ENCODE measurements at regions not wholly inside any gene's neighbourhood (a gene's known extent, or its start where the extent isn't known, plus 50 kb on each side); places are given as distances from the start of the nearest gene placed in this dataset.

GRCh38 chr4:22978656-22979055 is 285.9 kb downstream of the GBA3 start:
- no peak for ATAC-seq
- Mint-ChIP-seq H3K4me1 (ENCODE audit: low read depth in 2 of 2) (no peaks in the 10 kb centered on the region), H3K4me3 (no peak overlapping the region), H3K9me3 (peaks cover 14% of the 10 kb centered on the region), H3K36me3 (no peaks in the 10 kb centered on the region), H3K27me3 (no peaks in the 10 kb centered on the region), H3K27ac (no peak overlapping the region)
- DNase-seq (ENCODE audit: low spot score), result no peak

GRCh38 chr4:22970665-22971064 is 277.9 kb downstream of the GBA3 start:
- Mint-ChIP-seq H3K27me3 (no peaks in the 10 kb centered on the region), H3K27ac (no peak overlapping the region), H3K36me3 (no peaks in the 10 kb centered on the region), H3K9me3 (peaks cover 12% of the 10 kb centered on the region), H3K4me1 (ENCODE audit: low read depth in 2 of 2) (no peaks in the 10 kb centered on the region), H3K4me3 (no peak overlapping the region)
- ATAC-seq (no peak), DNase-seq (ENCODE audit: low spot score) (no peak)

DNA sequence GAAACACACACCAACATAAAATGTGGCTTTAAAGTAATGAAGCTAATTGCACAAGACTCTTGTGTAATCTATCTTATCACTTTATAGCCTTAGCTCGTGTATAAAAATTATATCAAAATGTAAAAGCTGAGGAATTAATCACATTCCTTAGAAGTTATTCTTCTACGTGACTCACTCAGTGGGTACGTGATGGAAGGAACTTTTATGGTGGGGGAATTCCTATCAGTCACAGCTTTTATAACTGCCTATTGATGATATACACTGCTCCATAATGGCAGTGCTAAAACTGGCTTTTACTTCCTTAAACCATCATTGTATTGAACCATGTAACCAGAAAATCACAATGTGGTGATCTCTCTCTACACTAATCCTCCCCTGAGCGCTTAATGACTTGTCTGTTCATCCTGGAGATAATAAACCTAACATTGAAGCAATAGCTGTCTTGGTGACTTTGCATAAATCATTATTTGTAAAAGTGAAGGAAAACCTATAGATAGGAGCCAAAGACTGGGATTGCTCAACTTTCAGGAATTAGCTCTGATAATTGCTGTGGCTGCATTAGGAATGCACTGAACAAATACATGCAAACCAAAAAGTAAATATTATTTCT is 276.7 kb downstream of the GBA3 start:
- H3K27ac Mint-ChIP-seq, result no peak overlapping the region
- no peaks in the 10 kb centered on the region for H3K36me3 Mint-ChIP-seq
- H3K9me3 Mint-ChIP-seq, result peaks cover 12% of the 10 kb centered on the region
- ATAC-seq (no peak), DNase-seq (ENCODE audit: low spot score) (no peak)
- H3K27me3 Mint-ChIP-seq, result no peaks in the 10 kb centered on the region
- H3K4me3 Mint-ChIP-seq, result no peak overlapping the region
- H3K4me1 Mint-ChIP-seq (ENCODE audit: low read depth in 2 of 2), result no peaks in the 10 kb centered on the region

DNA sequence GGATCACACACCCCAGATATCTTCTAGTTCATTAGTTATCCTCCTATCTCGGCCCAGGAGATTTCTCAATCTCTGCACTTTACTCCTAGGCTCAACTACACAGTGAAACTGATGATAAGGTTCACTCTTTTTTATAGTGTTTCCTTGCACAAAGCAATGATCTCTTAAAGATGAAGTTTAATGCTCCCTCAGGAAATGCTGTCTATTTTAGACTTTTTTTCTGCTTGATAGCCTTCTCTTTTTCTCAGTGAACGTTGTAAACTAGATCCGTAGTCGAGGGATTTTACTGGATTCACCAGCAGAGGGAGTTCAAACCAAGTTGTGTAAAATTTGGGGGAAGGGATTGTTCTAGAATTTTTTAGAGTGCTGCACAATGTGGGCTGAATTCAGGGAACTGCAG is 269.6 kb downstream of the GBA3 start:
- Mint-ChIP-seq H3K4me3 (no peak overlapping the region), H3K36me3 (no peaks in the 10 kb centered on the region), H3K4me1 (ENCODE audit: low read depth in 2 of 2) (no peaks in the 10 kb centered on the region), H3K9me3 (peaks cover 15% of the 10 kb centered on the region), H3K27ac (no peak overlapping the region), H3K27me3 (no peaks in the 10 kb centered on the region)
- no peak for ATAC-seq
- DNase-seq (ENCODE audit: low spot score), result no peak

GRCh38 chr4:22959483-22959882 is 266.7 kb downstream of the GBA3 start:
- no peak for DNase-seq (ENCODE audit: low spot score)
- H3K9me3 Mint-ChIP-seq, result peaks cover 15% of the 10 kb centered on the region
- no peaks in the 10 kb centered on the region for H3K27me3 Mint-ChIP-seq
- no peaks in the 10 kb centered on the region for H3K36me3 Mint-ChIP-seq
- H3K4me1 Mint-ChIP-seq (ENCODE audit: low read depth in 2 of 2), result no peaks in the 10 kb centered on the region
- H3K27ac Mint-ChIP-seq, result no peak overlapping the region
- no peak for ATAC-seq
- H3K4me3 Mint-ChIP-seq, result no peak overlapping the region

- Mint-ChIP-seq H3K27me3 (no peaks in the 10 kb centered on the region), H3K9me3 (peaks cover 11% of the 10 kb centered on the region), H3K4me3 (no peak overlapping the region), H3K4me1 (ENCODE audit: low read depth in 2 of 2) (no peaks in the 10 kb centered on the region), H3K27ac (no peak overlapping the region), H3K36me3 (no peaks in the 10 kb centered on the region)
- DNase-seq (ENCODE audit: low spot score) (no peak), ATAC-seq (no peak)
Observed at GRCh38 chr4:22957774-22958309, 265.1 kb downstream of the GBA3 start.

- no peak overlapping the region for H3K27ac Mint-ChIP-seq
- DNase-seq (ENCODE audit: low spot score) (no peak), ATAC-seq (no peak)
- H3K36me3 Mint-ChIP-seq, result no peaks in the 10 kb centered on the region
- no peaks in the 10 kb centered on the region for H3K4me1 Mint-ChIP-seq (ENCODE audit: low read depth in 2 of 2)
- H3K9me3 Mint-ChIP-seq, result no peaks in the 10 kb centered on the region
- H3K4me3 Mint-ChIP-seq, result no peak overlapping the region
- no peaks in the 10 kb centered on the region for H3K27me3 Mint-ChIP-seq
Observed at GRCh38 chr4:22949161-22949855, 256.6 kb downstream of the GBA3 start.

GRCh38 chr4:22947851-22948250 is 255.1 kb downstream of the GBA3 start:
- Mint-ChIP-seq H3K27me3 (no peaks in the 10 kb centered on the region), H3K4me1 (ENCODE audit: low read depth in 2 of 2) (no peaks in the 10 kb centered on the region), H3K36me3 (peaks cover 4% of the 10 kb centered on the region), H3K27ac (no peak overlapping the region), H3K9me3 (peaks cover 3% of the 10 kb centered on the region), H3K4me3 (no peak overlapping the region)
- ATAC-seq, result no peak
- DNase-seq (ENCODE audit: low spot score), result no peak

DNA sequence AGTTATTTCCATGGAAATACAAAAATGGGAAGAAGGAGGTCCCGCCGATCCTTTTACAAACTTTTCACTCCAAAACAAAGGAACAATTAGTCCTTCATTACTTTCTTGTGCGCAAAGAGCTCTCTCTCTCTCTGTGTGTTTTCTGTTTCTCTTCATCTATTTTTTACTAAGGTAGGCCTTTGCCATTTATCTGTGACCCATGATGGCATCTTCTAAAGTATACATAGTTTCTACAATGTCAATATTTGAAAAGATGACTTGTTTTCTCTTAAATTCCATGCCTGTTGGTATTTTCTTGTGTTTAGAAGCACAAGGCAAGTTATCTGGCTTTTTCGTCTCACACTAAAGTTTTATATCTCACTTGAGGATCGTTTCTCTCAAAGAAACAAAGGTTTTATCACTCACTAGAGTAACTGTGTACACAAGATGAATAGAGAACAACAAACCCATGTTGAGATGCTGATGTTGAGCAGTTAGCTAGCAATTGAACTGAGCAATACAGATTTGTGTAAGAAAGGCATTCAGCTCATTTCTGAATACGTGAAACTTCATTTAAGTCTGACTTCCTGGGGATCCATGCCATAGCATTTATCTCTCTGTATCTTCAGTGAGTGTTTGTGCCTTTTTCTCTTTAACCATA is 250.3 kb downstream of the GBA3 start:
- Mint-ChIP-seq H3K9me3 (peaks cover 7% of the 10 kb centered on the region), H3K4me3 (no peak overlapping the region), H3K27ac (no peak overlapping the region), H3K36me3 (peaks cover 5% of the 10 kb centered on the region), H3K4me1 (ENCODE audit: low read depth in 2 of 2) (no peaks in the 10 kb centered on the region), H3K27me3 (no peaks in the 10 kb centered on the region)
- DNase-seq (ENCODE audit: low spot score) (no peak), ATAC-seq (no peak)

DNA sequence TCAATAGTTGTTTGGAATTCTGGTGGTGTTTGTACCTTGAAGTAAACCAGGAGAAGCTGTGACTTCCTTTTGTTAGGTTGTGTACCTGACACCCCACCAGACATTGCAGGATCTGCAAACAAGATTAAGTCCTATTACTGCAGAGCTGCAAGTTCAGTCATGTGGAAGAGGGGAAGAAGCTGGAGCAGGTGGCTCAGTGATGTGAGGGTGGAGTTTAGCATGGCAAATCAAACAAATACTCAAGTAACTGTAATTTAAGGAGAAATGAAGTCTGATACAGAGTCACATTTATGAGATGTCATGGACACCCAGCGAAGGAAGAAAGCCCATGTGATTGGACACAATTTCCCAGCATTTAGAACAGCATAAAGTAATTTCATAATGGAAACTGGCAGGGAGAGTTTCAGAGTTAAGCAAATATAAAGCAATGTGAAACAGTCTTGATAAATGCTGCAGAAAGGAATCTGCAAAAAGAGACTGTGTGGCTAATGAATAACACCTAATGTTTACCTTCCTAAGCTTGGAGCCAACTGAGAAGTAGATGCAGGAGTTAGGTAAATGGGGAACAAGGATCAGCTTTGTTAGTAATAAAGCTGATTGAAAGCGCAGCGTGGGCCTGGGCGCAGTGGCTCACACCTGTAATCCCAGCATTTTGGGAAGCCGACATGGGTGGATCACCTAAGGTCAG is 249.1 kb downstream of the GBA3 start:
- Mint-ChIP-seq H3K27me3 (no peaks in the 10 kb centered on the region), H3K27ac (no peak overlapping the region), H3K36me3 (peaks cover 5% of the 10 kb centered on the region), H3K4me3 (no peak overlapping the region), H3K9me3 (peaks cover 7% of the 10 kb centered on the region), H3K4me1 (ENCODE audit: low read depth in 2 of 2) (no peaks in the 10 kb centered on the region)
- DNase-seq (ENCODE audit: low spot score) (no peak), ATAC-seq (no peak)

GRCh38 chr4:22932326-22932725 is 239.6 kb downstream of the GBA3 start:
- ATAC-seq (no peak), DNase-seq (ENCODE audit: low spot score) (no peak)
- Mint-ChIP-seq H3K36me3 (no peaks in the 10 kb centered on the region), H3K4me3 (no peak overlapping the region), H3K27me3 (no peaks in the 10 kb centered on the region), H3K27ac (no peak overlapping the region), H3K4me1 (ENCODE audit: low read depth in 2 of 2) (no peaks in the 10 kb centered on the region), H3K9me3 (peaks cover 3% of the 10 kb centered on the region)

GRCh38 chr4:22922426-22922825 is 229.7 kb downstream of the GBA3 start:
- DNase-seq (ENCODE audit: low spot score) (no peak), ATAC-seq (no peak)
- Mint-ChIP-seq H3K36me3 (peaks cover 4% of the 10 kb centered on the region), H3K27me3 (no peaks in the 10 kb centered on the region), H3K27ac (no peak overlapping the region), H3K4me1 (ENCODE audit: low read depth in 2 of 2) (no peaks in the 10 kb centered on the region), H3K4me3 (no peak overlapping the region), H3K9me3 (peaks cover 12% of the 10 kb centered on the region)

GRCh38 chr4:22921936-22922335 is 229.2 kb downstream of the GBA3 start:
- H3K9me3 Mint-ChIP-seq, result peaks cover 12% of the 10 kb centered on the region
- no peak overlapping the region for H3K4me3 Mint-ChIP-seq
- H3K27ac Mint-ChIP-seq, result no peak overlapping the region
- H3K4me1 Mint-ChIP-seq (ENCODE audit: low read depth in 2 of 2), result no peaks in the 10 kb centered on the region
- peaks cover 4% of the 10 kb centered on the region for H3K36me3 Mint-ChIP-seq
- no peaks in the 10 kb centered on the region for H3K27me3 Mint-ChIP-seq
- no peak for DNase-seq (ENCODE audit: low spot score)
- ATAC-seq, result no peak

GRCh38 chr4:22911285-22911684 is 218.5 kb downstream of the GBA3 start:
- no peaks in the 10 kb centered on the region for H3K27me3 Mint-ChIP-seq
- H3K4me3 Mint-ChIP-seq, result no peak overlapping the region
- H3K27ac Mint-ChIP-seq, result no peak overlapping the region
- ATAC-seq, result no peak
- peaks cover 20% of the 10 kb centered on the region for H3K9me3 Mint-ChIP-seq
- no peaks in the 10 kb centered on the region for H3K4me1 Mint-ChIP-seq (ENCODE audit: low read depth in 2 of 2)
- no peaks in the 10 kb centered on the region for H3K36me3 Mint-ChIP-seq
- DNase-seq (ENCODE audit: low spot score), result no peak
